ENCODE measurements at regions not wholly inside any gene's neighbourhood (a gene's known extent, or its start where the extent isn't known, plus 50 kb on each side); places are given as distances from the start of the nearest gene placed in this dataset.

DNA sequence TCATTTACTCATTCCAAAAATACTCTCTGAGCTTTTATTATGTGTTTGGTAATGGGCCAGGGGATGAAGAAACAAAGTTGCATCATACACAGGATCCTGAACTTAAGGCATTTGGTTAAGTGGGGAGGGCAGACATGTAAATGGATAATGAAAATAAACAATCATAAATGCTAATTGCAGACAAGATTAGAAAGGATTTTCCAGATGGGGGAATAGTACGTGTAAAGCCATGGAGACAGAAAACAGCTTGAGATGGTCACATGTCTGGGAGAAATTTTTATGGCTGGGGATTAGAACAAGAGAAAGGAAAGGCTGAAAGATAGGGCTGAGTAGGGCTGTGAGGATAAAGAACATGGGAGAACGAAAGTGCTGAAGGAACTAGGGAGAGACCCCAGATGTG lies 534.3 kb upstream of the LARGE1 start:
- no peak for DNase-seq

DNA sequence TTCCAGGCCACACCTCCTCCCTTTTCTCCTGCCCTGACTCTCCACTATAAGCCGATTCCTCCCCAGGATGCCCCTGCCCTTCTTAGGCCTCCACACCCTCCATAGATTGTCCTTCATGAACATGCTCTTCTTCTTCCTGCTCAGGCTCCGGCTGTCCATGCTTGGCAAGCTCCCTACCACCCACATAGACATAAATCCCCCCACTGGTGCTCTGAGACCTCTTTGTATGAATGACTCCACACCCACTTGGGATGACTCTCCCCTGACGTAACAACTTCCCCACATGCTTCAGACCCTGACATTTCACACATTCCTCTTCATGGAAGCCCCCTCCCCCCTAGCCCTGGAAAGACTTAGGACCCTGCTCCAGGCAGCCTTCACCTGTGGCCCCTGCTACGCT lies 542.5 kb upstream of the LARGE1 start:
- DNase-seq, result no peak

DNA sequence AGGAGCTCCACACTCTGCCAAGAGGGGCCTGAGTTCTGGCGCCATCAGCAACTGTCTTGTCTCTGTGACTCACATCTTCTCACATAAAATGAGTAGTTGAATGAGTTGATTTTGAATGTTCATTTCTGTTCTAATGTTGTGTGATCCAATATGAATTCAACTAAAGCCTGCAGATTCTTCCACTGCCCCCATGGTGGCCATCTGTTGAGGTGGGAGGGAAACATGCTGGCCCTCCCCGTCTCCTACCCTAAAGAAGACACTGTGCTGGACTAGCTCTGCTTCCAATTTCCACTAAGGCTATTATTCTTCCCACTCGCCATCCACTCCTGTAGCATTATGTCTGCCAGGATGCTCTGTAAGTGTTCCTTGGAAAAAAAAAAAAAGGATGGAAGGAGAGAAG lies 555.6 kb upstream of the LARGE1 start:
- no peak for DNase-seq

DNA sequence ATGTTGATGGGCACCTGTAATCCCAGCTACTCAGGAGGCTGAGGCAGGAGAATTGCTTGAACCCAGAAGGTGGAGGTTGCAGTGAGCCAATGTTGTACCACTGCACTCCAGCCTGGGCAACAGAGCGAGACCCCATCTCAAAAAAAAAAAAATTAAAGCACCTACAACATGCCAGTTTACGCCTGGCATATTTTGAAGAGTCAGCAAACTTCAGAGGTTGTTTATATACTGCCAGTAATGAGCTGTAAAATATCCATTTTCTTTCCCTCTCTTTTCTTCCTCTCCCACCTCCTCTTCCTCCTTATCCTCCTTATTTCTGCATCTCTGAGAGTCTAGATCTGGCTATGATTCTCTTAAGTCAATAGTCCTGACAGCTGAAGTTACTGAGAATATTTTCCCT lies 556.5 kb upstream of the LARGE1 start:
- no peak for DNase-seq

DNA sequence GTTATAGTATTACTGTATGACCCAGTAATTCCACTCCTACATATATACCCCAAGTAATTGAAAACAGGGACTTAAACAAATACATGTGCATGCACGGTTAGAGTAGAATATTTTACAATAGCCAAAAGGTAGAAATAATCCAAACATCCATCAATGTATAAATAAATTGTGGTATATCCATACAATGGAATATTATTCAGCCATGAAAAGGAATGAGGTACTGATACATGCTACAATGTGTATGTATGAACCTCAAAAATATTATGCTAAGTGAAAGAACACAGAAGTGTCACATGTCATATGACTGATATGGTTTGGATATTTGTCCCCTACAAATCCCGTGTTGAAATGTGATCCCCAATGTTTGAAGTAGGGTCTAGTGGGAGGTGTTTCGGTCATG lies 560.8 kb upstream of the LARGE1 start:
- DNase-seq, result no peak

DNA sequence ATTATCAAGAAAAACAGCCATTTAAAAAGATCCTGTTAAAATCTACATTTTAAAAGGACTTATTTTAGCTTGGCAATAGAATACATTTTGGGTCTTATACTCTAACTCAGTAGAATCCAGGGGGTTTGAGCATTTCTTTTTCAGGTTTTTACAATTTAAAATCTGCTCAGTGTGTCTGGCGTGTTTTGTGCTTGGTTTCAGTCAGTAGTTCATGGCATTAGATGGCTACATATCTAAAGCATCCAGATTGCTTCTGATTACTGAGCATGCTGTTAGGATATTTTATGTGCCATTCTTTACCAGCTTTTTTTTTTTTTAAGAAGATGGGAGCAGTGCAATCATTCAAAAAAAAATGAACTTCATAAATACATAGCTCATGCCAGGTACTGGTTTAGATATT lies 566.1 kb upstream of the LARGE1 start:
- DNase-seq, result no peak

DNA sequence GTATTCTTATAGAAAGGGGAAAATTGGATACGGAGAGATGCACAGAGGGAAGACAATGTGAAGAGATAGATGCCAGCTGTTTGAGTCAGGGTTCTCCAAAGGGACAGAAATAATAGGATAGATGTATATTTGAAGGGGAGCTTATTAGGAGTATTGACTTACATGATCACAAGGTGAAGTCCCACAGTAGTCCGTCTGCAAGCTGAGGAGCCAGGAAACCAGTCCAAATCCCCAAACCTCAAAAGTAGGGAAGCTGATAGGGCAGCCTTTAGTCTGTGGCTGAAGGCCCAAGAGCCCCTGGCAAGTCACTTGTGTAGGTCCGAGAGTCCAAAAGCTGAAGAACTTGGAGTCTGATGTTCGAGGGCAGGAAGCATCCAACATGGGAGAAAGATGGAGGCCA lies 569.6 kb upstream of the LARGE1 start:
- no peak for DNase-seq

DNA sequence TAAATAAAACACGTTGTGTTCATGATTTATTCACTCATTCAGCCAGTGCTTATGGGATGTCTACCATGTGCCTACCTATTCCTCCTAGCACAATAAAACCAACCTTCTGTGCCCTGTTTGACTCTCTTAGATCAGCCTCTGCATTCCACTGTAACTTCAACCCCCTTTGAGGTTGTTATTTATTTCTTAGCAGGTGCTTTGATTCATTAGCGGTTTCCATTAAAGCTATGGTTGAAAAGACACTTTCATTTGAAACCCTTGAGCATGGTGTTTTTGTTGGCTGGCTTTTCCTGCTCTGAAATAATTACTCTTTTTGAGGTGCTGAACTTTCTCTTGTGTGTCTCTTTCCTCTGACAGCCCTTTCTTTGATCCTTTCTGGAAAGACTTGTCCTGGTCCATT lies 570.6 kb upstream of the LARGE1 start:
- no peak for DNase-seq

DNA sequence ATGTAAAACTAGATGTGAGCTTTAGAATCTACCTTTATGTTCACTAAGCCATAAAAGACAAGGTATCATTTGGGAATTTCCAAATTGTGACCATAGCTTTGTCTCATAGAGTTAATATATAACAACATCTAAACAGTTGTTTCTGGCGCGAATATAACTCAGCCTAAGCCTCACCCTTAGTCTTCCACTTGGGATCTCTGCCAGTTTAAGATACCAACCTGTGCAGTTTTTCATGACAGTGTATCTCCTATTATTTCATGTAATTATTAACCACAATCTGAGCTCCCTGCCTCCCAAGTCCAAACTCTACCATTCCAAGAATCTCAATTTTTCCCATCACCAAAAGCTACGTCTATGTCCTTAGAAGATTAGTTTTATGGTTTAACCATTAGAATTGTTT lies 572.5 kb upstream of the ISX start:
- no peak for DNase-seq

DNA sequence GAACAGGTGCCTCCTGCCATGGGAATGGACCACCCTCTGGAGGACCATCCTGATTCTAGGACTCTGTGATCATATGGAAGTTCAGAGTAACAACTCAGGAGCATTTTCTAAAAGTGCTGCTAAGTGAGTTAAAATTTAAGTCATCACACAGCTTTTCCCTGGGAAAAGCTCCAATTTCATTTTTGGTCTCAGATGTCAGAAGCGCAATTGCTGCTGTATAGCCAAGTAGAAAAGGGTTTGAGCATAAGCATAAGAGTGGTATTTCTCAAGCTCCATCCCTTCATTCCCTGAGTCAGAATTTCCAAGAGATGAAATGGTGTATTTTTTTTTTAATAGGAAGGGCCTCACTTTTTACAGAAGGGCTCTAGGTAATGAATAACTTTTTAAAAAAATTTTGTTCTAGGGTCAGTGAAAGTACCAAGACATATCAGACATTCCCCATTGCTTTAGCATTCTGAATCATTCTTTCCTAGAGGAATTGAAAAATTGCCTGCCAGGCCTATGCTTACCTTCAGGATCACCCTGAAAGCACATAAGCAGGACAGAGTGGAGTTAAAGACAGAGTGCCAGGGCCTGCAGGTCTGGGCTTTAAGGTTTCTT lies 564.5 kb upstream of the ISX start:
- no peak for DNase-seq

DNA sequence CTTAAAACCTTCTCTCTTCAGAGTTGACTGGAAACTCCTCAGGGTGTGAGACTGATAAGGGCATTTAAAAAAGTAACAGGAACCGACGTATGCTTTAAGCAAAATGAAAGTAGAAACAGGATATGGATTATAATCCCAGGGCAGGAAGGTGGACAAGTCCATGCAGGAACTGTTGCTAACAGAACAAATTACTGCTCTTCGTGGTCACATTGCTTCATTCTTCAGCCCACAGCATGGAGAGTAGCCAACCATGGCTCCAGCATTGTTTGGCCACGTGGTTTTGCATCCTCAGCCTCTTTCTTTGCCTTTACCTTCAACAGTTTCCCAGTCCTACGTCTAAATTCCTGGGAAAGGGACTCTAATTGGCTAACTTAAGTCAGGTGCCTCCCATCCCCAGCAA lies 563.1 kb upstream of the ISX start:
- no peak for DNase-seq

DNA sequence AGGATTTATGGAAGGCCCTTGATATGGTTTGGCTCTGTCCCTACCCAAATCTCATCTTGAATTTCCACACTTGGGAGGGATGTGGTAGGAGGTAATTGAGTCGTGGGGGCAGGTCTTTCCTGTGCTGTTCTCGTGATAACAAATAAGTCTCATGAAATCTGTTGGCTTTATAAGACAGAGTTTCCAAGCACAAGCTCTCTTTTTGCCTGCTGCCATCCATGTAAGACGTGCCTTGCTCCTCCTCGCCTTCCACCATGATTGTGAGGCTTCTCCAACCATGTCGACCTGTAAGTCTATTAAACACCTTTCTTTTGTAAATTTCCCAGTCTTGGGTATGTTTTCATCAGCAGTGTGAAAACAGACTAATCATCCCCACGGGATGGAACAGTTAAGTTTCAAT lies 557.2 kb upstream of the ISX start:
- DNase-seq, result no peak

DNA sequence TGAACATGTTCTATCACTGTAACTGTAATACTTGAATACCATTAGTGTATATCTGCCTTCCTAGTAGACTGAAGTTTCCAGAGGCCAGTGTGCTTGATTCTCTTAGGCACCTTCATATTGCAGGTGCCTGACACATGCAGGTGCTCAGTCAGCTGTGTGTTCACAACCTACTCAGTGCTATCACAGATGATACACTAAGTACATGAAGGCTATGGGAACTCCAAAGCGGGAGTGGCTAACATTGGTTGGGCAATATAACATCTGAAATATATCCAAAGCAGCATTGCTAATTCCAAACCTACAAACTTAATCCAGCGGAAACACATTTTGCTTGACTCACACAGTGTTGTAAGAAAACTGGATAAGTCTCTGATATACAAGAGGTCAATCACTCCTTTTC lies 539.3 kb upstream of the ISX start:
- no peak for DNase-seq

DNA sequence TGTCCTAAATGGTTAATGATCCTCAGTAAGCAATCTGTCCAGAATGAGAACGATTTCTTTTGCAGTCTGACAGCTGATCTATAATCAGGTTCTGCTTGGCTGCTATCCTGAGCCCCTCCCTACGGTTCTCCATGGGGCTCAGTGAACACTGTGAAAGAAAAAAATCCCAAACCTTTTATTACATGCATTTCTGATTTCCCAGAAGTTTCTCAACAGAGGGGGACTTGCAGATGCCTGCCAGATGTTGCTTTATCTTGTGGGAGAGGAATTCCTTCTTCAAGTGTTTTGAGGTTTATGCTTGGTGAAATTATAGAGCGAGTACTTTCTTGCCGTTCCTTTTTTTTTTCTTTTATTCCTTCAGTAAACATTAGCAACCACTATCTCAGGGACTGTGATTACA lies 531.9 kb upstream of the ISX start:
- DNase-seq, result no peak

DNA sequence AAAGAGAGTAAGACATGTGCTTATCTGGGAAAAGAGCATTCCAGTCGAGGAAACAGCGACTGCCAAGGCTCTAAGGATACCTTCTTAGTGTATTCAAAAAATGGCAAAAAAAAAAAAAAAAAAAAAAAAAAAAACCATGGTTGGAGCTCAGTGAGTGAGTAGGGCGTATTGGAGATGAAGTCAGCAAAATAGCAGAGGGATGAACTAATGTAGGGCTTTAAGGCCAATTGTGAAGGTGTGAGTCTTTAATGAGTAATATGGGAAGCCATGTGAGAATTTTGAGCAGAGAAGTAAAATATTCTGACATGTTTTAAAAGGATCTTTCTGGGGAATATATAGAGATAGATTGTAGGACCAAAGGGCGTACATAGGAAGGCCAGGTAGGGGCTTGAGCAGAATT lies 498.6 kb upstream of the ISX start:
- no peak for DNase-seq

DNA sequence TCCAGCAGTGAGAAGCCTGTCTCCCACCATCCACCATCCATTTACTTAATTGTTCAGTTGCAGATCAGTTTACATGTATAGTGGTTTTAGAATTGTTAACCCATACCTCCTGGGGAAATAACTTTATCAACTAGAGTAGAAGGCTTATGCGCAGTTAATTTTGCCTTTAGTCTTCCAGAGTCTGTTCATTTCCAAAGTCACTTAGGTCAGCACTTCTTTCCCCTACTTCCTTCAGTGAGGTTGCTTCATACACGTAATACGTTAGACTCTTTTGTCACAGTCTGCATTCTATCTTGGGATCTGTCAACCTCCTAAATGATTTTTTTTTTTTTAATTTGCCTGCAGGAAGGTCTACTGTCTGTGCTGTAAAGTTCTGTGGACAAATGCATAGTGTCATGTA lies 495.6 kb upstream of the ISX start:
- no peak for DNase-seq

DNA sequence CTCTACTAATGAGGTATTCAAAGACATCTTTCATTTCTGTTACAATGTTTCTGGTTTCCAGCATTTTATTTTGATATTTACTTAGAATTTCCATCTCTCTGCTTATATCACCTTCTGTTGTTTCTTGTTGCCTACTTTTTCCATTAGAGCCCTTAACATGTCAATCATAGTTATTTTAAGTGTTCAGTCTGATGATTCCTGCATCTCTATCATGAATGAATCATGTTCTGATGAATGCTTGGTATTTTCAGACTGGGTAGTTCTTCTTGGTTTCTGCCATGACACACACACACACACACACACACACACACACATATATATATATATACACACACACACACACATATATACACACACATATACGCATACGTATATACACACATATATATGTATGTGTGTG lies 486.4 kb upstream of the ISX start:
- no peak for DNase-seq

DNA sequence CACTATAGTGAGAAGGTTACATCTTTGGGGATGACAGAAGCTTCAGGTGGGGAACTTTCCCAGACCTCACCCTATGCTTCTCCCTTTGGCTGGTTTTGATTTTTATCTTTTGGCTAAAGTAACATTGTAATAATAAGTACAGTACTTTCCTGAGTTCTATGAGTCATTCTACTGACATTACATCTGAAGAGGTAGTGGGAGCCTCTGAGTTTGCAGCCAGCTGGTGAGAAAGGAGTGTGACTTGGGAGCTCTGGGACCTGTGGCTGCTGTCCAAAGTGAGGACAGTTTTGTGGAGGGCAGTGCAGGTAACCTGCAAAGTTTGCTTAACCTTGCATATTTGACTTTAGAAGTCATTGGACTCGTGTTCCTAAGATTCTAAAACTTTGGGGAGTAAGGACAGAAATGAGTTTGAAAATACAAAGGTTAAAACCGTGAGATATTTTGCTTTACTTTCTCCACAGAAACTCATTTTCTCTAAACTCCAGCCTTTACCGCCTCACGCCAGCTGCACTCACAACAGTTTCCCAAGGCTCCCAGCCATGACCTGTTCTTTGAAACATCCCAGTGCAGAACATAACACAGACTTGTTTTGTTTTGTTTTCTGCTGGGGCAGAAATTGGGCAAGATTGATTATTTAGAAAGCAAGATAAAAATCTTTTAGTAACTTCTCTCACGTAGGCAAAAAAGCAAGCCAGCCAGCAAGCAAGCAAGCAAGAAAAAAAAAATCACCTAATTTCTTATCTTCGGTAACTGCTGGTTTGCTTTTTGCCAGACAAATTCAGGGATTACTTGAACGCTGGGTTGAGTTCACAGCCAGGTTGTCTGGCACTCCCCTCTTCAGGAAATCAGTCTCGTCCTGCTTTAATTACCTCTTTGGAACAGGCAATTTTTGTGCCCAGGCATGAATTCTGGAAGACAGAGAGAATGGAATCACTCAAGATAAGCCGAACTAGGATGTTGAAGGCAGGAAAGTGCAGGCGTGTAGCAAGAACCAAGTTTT lies 478.3 kb upstream of the ISX start:
- no peak for DNase-seq

DNA sequence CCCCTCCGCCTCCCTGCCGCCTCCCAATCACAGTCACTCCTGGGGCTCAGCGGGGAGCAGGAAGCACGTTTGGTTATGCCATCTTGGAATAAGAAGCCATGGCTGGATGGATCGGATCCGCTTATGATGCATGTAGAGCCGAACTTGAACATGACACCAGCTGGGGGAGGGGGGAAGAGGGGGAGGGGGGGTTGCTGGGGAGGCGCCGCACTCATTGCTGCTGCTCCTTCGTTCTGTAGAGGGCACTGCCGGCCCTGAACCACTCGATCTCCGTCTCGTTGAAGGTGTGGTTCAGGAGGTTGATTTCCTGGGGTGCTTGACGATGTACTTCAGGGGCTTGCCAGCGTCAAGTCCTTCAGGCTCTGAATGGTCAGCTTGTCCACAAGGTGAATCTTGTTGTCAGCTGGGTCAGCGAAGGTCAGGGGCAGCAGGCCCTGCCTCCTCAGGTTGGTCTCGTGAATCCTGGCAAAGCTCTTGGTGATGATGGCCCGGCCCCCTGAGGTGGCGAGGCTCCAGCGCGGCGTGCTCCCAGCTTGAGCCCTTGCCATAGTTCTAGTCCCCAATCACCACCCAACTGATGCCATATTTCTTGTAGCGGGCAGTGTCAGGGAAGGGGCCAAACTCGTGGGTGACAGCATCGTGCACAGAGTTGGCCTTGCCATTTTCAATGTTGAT lies 476.9 kb upstream of the ISX start:
- no peak for DNase-seq

DNA sequence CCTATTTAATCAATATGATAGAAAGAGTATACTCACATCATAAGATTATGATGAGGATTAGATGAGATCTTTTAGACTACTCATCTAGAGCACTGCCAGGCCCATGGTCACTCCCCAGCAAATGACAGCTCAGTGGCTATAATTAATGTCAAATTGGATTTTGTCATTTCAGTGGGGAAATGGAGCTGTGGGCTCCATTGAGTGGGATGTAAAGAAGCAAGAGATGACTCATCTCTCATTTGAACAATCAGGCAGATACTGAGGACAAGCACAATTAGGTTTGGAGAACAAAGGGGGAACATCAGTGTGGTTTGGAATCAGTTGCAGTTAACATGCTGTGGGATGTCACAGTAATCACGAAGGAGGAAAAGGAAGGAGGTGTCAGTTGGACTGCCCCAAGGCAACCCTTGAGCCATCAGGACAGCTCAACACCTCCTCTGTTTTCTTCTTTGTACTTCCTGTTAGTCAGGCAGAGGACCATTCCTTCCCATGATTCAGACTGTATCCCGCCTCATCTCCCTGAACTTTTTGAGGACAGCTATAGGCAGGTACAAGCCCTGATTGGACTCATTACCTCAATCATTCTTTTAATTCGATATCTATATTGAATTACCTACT lies 473.7 kb upstream of the ISX start:
- DNase-seq, result no peak

DNA sequence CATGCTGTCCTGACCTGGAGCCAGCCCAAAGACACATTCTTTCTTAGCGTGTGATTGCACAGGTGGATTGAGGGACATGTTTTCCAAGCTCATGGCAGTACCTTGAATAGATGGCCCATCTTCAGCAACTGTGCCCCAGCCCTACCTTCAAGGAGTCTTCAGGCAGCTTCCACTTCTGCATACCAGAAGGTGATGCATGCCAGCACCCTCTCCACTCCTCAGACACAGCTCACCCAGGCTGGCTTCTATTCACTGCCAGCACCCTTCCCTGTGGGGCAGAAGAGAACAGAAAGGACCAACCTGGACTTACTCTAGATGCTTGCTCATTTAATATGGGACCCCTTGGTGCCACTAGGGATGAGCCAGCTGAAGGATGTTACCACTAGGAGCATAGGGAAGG lies 466.4 kb upstream of the ISX start:
- no peak for DNase-seq

DNA sequence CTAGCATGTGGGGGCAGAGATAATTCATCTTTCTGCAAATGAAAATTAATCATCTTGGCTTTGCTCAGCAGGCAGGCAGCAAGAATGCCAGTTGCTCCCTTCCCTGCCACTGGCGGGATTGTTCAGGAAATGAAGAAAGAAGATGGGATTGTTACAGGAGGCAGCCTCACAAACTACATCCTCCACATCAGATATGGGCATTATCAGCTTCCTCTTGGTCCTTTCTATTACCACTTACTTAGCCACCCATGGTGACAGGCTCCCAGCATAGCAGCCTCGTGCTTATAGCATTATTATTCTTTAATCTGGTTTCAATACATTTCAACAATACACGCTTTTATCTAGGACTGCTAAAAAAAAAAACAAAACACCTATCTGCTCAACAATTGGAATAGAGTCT lies 461.6 kb upstream of the ISX start:
- DNase-seq, result no peak

DNA sequence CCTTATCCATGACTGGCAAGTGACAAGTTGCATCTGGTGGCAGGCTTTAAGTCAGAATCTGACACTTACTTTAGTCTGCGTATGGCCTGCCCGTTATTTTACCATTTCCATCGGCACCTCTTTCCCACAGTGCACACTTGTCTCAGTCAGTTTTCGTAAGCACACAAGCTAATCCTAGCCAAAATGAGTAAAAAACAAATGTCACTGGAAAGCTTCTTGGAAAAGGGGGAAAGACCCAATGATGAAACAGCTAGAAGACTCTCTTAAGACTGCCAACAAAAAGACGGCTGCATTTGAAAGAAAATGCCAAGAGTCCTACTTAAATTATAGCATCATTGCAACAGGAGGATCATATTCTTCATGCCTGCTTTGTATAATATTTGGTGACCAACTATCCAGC lies 457.9 kb upstream of the ISX start:
- no peak for DNase-seq

Measured in CD4-positive, alpha-beta T cell treated with Interleukin-10 for 1 hour (primary cell).